ENCODE measurements at regions not wholly inside any gene's neighbourhood (a gene's known extent, or its start where the extent isn't known, plus 50 kb on each side); places are given as distances from the start of the nearest gene placed in this dataset.

DNA sequence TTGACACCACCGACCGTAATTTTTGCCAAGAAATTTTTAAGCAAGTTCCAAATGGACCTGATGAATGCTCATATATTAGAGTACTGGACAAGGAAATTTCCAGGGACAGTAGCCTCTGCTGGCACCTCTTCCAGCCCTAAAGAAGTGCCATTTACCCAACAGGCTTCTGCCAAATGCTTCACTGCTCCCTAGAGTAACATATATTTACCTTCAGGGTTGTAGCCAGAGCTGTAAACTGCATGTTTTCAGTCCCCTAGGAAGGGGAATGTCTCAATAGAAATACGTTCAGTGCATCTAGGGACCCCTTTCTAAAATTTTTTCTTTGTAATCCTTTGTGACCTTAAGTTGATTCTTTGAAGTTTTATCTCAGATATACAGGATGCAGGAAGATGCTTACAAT is 143.1 kb upstream of the SMAD1 start:
- Histone ChIP-seq H3K4me1 (peaks cover 0 to 8% (median 0%) of the 10 kb centered on the region in 12 donors), H3K9me3 (no peaks in the 10 kb centered on the region), H3K36me3 (no peaks in the 10 kb centered on the region), H3K4me3 (no peak overlapping the region), H3K27ac (no peak overlapping the region), H3K27me3 (peaks cover 0 to 4% (median 0%) of the 10 kb centered on the region in 9 donors)
- no peak for DNase-seq
- WGBS, 4 donors, result 79 to 83% (median 81%) methylated on average over 3 of the region's 3 CpGs
- no peak for ATAC-seq
- intact Hi-C loops (cut with DNase I), result no loop called here
- TF ChIP-seq, protein P1, sequence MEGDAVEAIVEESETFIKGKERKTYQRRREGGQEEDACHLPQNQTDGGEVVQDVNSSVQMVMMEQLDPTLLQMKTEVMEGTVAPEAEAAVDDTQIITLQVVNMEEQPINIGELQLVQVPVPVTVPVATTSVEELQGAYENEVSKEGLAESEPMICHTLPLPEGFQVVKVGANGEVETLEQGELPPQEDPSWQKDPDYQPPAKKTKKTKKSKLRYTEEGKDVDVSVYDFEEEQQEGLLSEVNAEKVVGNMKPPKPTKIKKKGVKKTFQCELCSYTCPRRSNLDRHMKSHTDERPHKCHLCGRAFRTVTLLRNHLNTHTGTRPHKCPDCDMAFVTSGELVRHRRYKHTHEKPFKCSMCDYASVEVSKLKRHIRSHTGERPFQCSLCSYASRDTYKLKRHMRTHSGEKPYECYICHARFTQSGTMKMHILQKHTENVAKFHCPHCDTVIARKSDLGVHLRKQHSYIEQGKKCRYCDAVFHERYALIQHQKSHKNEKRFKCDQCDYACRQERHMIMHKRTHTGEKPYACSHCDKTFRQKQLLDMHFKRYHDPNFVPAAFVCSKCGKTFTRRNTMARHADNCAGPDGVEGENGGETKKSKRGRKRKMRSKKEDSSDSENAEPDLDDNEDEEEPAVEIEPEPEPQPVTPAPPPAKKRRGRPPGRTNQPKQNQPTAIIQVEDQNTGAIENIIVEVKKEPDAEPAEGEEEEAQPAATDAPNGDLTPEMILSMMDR (IDR thresholded peaks at IDR 0.05), result no peak
- no peak for TF ChIP-seq POLR2A (IDR thresholded peaks at IDR 0.05)

DNA sequence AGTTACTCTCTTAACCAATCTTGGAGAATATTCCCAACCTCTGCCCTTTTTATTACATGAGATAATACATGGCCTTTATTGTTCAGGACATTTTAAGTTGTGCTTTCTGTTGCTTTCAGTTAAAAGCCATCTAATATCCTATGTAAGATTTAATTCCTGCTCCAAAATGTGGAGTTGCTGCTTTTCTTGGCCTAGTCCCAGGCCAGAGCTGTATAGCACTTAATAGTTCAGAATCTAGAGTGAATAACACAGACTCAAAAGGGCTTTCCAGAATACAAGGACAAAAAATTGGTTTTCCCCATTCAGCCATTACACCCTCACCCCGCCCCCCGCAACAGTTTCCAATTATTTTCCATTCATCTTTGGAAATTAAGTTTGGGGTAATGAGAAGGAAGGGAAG is 144.3 kb upstream of the SMAD1 start:
- TF ChIP-seq, protein P1 (IDR thresholded peaks at IDR 0.05), result no peak
- no peak for TF ChIP-seq POLR2A (IDR thresholded peaks at IDR 0.05)
- peaks cover 0 to 4% (median 0%) of the 10 kb centered on the region in 9 donors for H3K27me3 ChIP-seq
- no peaks in the 10 kb centered on the region for H3K4me1 ChIP-seq
- no peak for ATAC-seq
- 95 to 100% (median 97%) methylated on average over 2 of the region's 2 CpGs for WGBS, 4 donors
- H3K36me3 ChIP-seq, result no peaks in the 10 kb centered on the region
- DNase-seq, result no peak
- H3K27ac ChIP-seq, result no peak overlapping the region
- intact Hi-C loops (cut with DNase I), result no loop called here
- H3K4me3 ChIP-seq, result no peak overlapping the region
- no peaks in the 10 kb centered on the region for H3K9me3 ChIP-seq

DNA sequence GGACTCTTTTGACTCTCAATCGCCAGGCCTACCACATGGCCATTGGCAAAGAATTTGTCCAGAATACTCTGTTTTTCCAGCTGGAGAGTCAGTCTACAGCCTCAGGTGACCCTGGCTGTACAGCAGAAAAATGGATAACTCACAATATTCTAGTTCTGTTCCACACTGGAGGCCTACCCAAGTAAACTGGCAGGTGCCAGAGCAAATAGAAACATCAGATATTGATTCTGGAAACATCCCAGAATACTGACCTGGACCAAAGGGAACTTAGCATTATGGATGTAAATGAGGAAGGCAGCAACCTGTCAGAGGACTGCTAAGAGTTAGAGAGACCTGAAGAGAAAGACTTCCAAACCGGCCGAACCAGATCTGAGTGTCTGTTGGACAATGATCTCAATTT is 147.9 kb upstream of the SMAD1 start:
- Histone ChIP-seq H3K4me1 (no peaks in the 10 kb centered on the region), H3K27ac (no peak overlapping the region), H3K36me3 (no peaks in the 10 kb centered on the region), H3K4me3 (no peak overlapping the region), H3K27me3 (no peaks in the 10 kb centered on the region), H3K9me3 (no peaks in the 10 kb centered on the region)
- no peak for TF ChIP-seq POLR2A (IDR thresholded peaks at IDR 0.05)
- TF ChIP-seq, protein P1 (IDR thresholded peaks at IDR 0.05), result no peak
- WGBS, 4 donors, result 75 to 91% (median 86%) methylated on average over 3 of the region's 3 CpGs
- no peak for ATAC-seq
- no peak for DNase-seq
- intact Hi-C loops (cut with DNase I), result no loop called here

DNA sequence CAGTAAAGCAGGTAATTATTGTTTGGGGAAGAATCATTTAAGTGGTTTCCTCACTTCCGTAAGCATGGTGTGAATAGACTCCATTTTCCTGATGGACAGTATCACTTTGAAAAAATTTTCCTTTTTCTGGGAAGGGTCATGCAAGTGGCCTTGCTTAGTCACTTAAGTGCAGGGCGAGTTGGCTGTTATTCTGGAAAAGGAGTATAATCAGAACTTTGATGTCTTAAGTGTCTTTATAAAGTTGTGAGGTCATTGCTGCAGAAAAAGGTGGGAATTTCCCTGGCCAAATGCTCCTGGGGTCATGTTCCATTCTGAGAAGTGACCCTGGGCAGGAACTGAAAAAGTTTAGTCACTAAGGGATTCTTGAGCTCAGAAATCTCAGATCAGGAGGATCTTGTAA is 146.1 kb upstream of the OTUD4 start:
- ATAC-seq, result peak in 1 of 4 donors; percentile 41
- no peak for TF ChIP-seq POLR2A (IDR thresholded peaks at IDR 0.05)
- TF ChIP-seq, protein P1 (IDR thresholded peaks at IDR 0.05), result no peak
- no peak for DNase-seq
- WGBS, 4 donors, result 59 to 70% (median 62%) methylated on average over 2 of the region's 2 CpGs
- H3K4me1 ChIP-seq, result no peaks in the 10 kb centered on the region
- intact Hi-C loops (cut with DNase I), result no loop called here
- no peaks in the 10 kb centered on the region for H3K9me3 ChIP-seq
- no peak overlapping the region for H3K4me3 ChIP-seq
- no peaks in the 10 kb centered on the region for H3K27me3 ChIP-seq
- no peaks in the 10 kb centered on the region for H3K36me3 ChIP-seq
- no peak overlapping the region for H3K27ac ChIP-seq

Data from heart left ventricle (tissue), 16 donors.